KMS-11 (cell line): ENCODE measurements at regions not wholly inside any gene's neighbourhood (a gene's known extent, or its start where the extent isn't known, plus 50 kb on each side); places are given as distances from the start of the nearest gene placed in this dataset.

ENCODE experiments used
- H2AFZ ChIP-seq: fragments of 200-600 bp; sonication (generic); 2 replicates; pipeline ENCODE4 v1.6.1; 2016; ENCODE audit warnings: antibody characterized with exemption, mixed run types, low read depth
- H3K27ac ChIP-seq: fragments of 200-600 bp; sonication (generic); 2 replicates; pipeline ENCODE4 v1.6.1; 2016; ENCODE audit warnings: mild to moderate bottlenecking, mixed run types
- H3K27me3 ChIP-seq: fragments of 200-600 bp; sonication (generic); 2 replicates; pipeline ENCODE4 v1.6.1; 2017; ENCODE audit warnings: mild to moderate bottlenecking, low read depth, mixed run types, moderate library complexity; ENCODE audit not compliant: insufficient read depth
- H3K36me3 ChIP-seq: fragments of 200-600 bp; sonication (generic); 2 replicates; pipeline ENCODE4 v1.6.1; 2017; ENCODE audit warnings: mild to moderate bottlenecking, mixed run types; ENCODE audit not compliant: insufficient read depth
- H3K4me1 ChIP-seq: fragments of 200-600 bp; sonication (generic); 2 replicates; pipeline ENCODE4 v1.6.1; 2016; ENCODE audit warnings: mild to moderate bottlenecking, low read depth, mixed run types; ENCODE audit not compliant: poor library complexity, severe bottlenecking
- H3K4me2 ChIP-seq: fragments of 200-600 bp; sonication (generic); 2 replicates; pipeline ENCODE4 v1.7.0; 2016; ENCODE audit warnings: mild to moderate bottlenecking, mixed run types
- H3K4me3 ChIP-seq: fragments of 200-600 bp; sonication (generic); IDR thresholded peaks from 2 replicates; pipeline ENCODE4 v1.6.1; 2017; ENCODE audit warnings: low read depth, low read length, mixed read lengths; ENCODE audit not compliant: insufficient read depth
- H3K79me2 ChIP-seq: fragments of 200-600 bp; sonication (generic); 2 replicates; pipeline ENCODE4 v1.6.1; 2016; ENCODE audit warnings: low read depth, mixed run types; ENCODE audit not compliant: insufficient read depth
- H3K9ac ChIP-seq: fragments of 200-600 bp; sonication (generic); 2 replicates; pipeline ENCODE4 v1.6.1; 2016; ENCODE audit warnings: mild to moderate bottlenecking, mixed run types
- H4K20me1 ChIP-seq: fragments of 200-600 bp; sonication (generic); 2 replicates; pipeline ENCODE4 v1.6.1; 2016; ENCODE audit warnings: mild to moderate bottlenecking, mixed run types; ENCODE audit not compliant: insufficient read depth
- TF ChIP-seq, protein P1 (sequence below): fragments of 200-600 bp; sonication (generic); conservative IDR thresholded peaks from 2 replicates; pipeline ENCODE4 v1.6.1; 2017; ENCODE audit warnings: low read depth, mild to moderate bottlenecking, antibody characterized with exemption, low read length, moderate library complexity, mixed read lengths

DNA sequence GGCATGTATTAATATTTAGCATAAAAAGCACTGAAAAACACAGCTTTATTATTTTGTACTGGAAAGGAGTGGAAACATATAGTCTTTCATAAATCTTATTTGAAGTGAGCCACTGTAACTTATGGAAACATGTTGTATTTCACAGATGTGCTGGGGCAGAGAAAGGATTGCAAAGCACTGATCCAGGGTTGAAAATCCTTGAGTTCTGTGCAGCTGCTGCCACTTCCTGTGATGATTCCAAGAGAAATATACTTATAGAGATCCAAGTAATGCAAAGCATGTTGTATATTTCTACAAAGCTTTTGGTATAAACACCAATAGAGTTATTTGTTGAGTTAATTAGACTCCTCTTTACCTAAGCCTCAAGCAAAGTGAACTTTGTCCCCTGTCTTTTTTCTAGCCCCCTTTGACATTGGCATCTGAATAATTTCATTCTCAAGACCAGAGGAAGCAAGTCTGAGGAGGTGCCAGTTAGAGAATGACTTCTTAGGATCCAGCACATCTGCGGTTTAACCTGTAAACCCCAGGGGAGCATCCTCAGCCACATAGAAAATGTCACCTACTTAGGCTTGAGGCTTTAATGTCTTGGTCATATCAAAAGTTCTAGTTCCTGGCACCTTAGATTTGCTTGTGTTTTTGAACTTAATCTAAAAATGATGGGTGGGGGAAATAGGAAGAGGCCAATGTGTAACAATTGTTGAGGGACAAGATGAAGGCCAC lies 173.3 kb downstream of the FASLG start:
- Histone ChIP-seq H3K79me2 (no peaks in the 10 kb centered on the region), H3K36me3 (no peaks in the 10 kb centered on the region), H2AFZ (no peak overlapping the region), H3K4me1 (no peaks in the 10 kb centered on the region), H3K4me3 (no peak overlapping the region), H4K20me1 (no peaks in the 10 kb centered on the region), H3K27ac (no peak overlapping the region), H3K9ac (no peak overlapping the region), H3K27me3 (no peaks in the 10 kb centered on the region), H3K4me2 (no peak overlapping the region)
- TF ChIP-seq, protein P1, sequence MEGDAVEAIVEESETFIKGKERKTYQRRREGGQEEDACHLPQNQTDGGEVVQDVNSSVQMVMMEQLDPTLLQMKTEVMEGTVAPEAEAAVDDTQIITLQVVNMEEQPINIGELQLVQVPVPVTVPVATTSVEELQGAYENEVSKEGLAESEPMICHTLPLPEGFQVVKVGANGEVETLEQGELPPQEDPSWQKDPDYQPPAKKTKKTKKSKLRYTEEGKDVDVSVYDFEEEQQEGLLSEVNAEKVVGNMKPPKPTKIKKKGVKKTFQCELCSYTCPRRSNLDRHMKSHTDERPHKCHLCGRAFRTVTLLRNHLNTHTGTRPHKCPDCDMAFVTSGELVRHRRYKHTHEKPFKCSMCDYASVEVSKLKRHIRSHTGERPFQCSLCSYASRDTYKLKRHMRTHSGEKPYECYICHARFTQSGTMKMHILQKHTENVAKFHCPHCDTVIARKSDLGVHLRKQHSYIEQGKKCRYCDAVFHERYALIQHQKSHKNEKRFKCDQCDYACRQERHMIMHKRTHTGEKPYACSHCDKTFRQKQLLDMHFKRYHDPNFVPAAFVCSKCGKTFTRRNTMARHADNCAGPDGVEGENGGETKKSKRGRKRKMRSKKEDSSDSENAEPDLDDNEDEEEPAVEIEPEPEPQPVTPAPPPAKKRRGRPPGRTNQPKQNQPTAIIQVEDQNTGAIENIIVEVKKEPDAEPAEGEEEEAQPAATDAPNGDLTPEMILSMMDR, result no peak

DNA sequence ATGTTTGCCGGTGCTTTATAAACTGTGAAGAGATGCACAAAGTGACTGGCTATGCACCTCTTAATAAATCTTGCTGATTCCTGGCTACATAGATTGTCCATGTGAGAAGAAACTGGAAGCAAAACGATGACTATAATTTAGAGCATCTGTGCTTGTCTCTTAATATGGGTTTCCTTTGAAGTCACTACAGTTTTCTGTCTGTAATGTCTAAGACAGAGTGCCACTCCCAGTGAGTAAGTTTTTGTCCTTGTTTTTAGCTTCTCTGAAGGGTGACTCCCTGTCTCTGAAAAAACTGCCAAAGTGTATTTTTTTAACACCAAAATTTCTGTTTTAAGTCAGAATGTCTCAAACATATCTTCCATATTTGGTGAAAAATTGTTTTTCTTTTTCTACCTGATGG lies 175.1 kb downstream of the FASLG start:
- no peak overlapping the region for H3K4me2 ChIP-seq
- no peak overlapping the region for H2AFZ ChIP-seq
- H3K27ac ChIP-seq, result no peak overlapping the region

DNA sequence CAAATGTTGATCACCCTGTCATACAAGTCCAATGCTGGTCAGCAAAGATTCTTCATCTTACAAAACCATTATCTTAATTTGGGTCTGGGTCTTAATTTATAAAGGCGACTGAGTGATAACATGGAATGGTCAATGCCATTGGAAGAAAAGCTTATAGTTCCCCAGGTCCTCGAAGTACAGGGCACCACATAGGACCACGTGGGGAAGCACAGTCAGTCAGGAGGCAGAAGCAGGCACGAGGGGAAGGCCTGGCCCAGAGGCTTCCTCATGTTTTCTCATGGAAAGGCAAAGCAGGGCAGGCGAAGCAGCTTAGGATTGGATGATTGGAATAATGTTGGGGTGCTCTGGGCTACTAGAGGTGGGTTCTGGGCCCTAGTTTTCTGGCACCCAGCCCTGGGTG lies 175.7 kb downstream of the FASLG start:
- H3K4me1 ChIP-seq, result no peaks in the 10 kb centered on the region
- no peak overlapping the region for H3K9ac ChIP-seq
- H4K20me1 ChIP-seq, result no peaks in the 10 kb centered on the region
- TF ChIP-seq, protein P1, result no peak
- H2AFZ ChIP-seq, result no peak overlapping the region
- no peak overlapping the region for H3K4me2 ChIP-seq
- H3K4me3 ChIP-seq, result no peak overlapping the region
- H3K79me2 ChIP-seq, result no peaks in the 10 kb centered on the region
- no peaks in the 10 kb centered on the region for H3K36me3 ChIP-seq
- no peaks in the 10 kb centered on the region for H3K27me3 ChIP-seq
- no peak overlapping the region for H3K27ac ChIP-seq

More for the DNA sequence above, 175.1 kb downstream of the FASLG start:
- H3K9ac ChIP-seq, result no peak overlapping the region
- H4K20me1 ChIP-seq, result no peaks in the 10 kb centered on the region
- H3K4me3 ChIP-seq, result no peak overlapping the region
- H3K79me2 ChIP-seq, result no peaks in the 10 kb centered on the region
- H3K4me1 ChIP-seq, result no peaks in the 10 kb centered on the region
- TF ChIP-seq, protein P1, result no peak
- H3K36me3 ChIP-seq, result no peaks in the 10 kb centered on the region
- no peaks in the 10 kb centered on the region for H3K27me3 ChIP-seq

DNA sequence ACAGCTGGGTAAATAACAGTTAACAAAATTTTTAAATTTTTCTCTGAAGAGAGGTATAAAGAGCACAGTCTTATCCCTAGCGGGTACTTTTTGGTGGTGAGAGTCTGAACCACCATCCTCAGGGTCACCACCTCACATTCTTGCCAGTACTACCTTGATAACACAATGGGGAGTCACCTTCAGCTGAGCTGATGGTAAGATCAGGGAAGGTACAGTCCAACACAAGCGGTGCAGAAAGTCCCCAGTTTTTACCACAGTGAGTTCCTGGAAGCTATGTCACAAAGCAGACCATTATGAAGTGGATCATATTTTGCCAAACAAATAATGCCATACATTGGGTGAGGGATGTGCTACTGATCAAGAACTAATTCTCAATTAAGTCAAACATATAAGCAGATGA lies 176.9 kb downstream of the FASLG start:
- H3K4me2 ChIP-seq, result no peak overlapping the region
- no peaks in the 10 kb centered on the region for H4K20me1 ChIP-seq
- no peak overlapping the region for H3K9ac ChIP-seq
- no peaks in the 10 kb centered on the region for H3K4me1 ChIP-seq
- H3K27ac ChIP-seq, result no peak overlapping the region
- no peaks in the 10 kb centered on the region for H3K27me3 ChIP-seq
- no peaks in the 10 kb centered on the region for H3K79me2 ChIP-seq
- no peaks in the 10 kb centered on the region for H3K36me3 ChIP-seq
- no peak overlapping the region for H3K4me3 ChIP-seq
- no peak overlapping the region for H2AFZ ChIP-seq
- TF ChIP-seq, protein P1, result no peak
